Cardiac muscle cell (in vitro differentiated cells and primary cell): ENCODE measurements at regions not wholly inside any gene's neighbourhood (a gene's known extent, or its start where the extent isn't known, plus 50 kb on each side); places are given as distances from the start of the nearest gene placed in this dataset.
"Not testable (repeated sequence)": the region's sequence is repeated elsewhere in the genome, so short reads cannot be mapped to it uniquely, and the experiment has no call there.

Source experiments
- DNase-seq, 2 donors: peaks; one replicate each; pipeline versions ENCODE4 v3.0.0 to v3.0.0-alpha.2; 2010 to 2017; ENCODE audit warnings: low read depth in 1 of 2, low spot score in 1 of 2
- H3K27ac ChIP-seq: fragments of 200-600 bp; sonication (generic); 2 replicates; pipeline ENCODE4 v1.5.1; 2016
- H3K27me3 ChIP-seq: fragments of 200-600 bp; sonication (generic); 2 replicates; pipeline ENCODE4 v1.6.0; 2016; ENCODE audit warnings: control low read depth
- H3K36me3 ChIP-seq: fragments of 200-600 bp; sonication (generic); 2 replicates; pipeline ENCODE4 v1.5.1; 2016; ENCODE audit warnings: control low read depth
- H3K4me1 ChIP-seq: fragments of 200-600 bp; sonication (generic); 2 replicates; pipeline ENCODE4 v1.8.1; 2017; ENCODE audit warnings: low read depth, mild to moderate bottlenecking, mixed run types
- H3K4me3 ChIP-seq: fragments of 200-600 bp; sonication (generic); 2 replicates; pipeline ENCODE4 v1.5.1; 2016; ENCODE audit warnings: mild to moderate bottlenecking
- H3K9me3 ChIP-seq: fragments of 200-600 bp; sonication (generic); 2 replicates; pipeline ENCODE4 v1.5.1; 2017; ENCODE audit warnings: low read depth, mild to moderate bottlenecking, control low read depth
- CTCF ChIP-seq: IDR thresholded peaks from 2 replicates; pipeline ENCODE4 v1.5.1; 2012; ENCODE audit warnings: low read depth, mild to moderate bottlenecking, low read length

- no peak for TF ChIP-seq CTCF
- DNase-seq, result no peak
- Histone ChIP-seq H3K4me3 (no peak overlapping the region), H3K27me3 (no peaks in the 10 kb centered on the region), H3K36me3 (no peaks in the 10 kb centered on the region), H3K27ac (no peak overlapping the region), H3K4me1 (no peaks in the 10 kb centered on the region), H3K9me3 (no peaks in the 10 kb centered on the region)
Measured at GRCh38 chr18:78798402-78799175, 181.0 kb upstream of the SALL3 start.

GRCh38 chr18:78799382-78800089 is 180.1 kb upstream of the SALL3 start:
- DNase-seq, result no peak
- Histone ChIP-seq H3K9me3 (no peaks in the 10 kb centered on the region), H3K4me1 (no peaks in the 10 kb centered on the region), H3K27ac (no peak overlapping the region), H3K4me3 (no peak overlapping the region), H3K36me3 (no peaks in the 10 kb centered on the region), H3K27me3 (no peaks in the 10 kb centered on the region)
- no peak for TF ChIP-seq CTCF

GRCh38 chr18:78800102-78800851 is 179.3 kb upstream of the SALL3 start:
- not testable (repeated sequence) for DNase-seq, H3K4me3 ChIP-seq, H3K36me3 ChIP-seq, H3K9me3 ChIP-seq, H3K27ac ChIP-seq, H3K27me3 ChIP-seq, H3K4me1 ChIP-seq

- no peak for TF ChIP-seq CTCF
- Histone ChIP-seq H3K9me3 (no peaks in the 10 kb centered on the region), H3K36me3 (no peaks in the 10 kb centered on the region), H3K4me1 (no peaks in the 10 kb centered on the region), H3K27me3 (no peaks in the 10 kb centered on the region), H3K4me3 (no peak overlapping the region), H3K27ac (no peak overlapping the region)
- no peak for DNase-seq
Measured at GRCh38 chr18:78801011-78801410, 178.6 kb upstream of the SALL3 start.

GRCh38 chr18:78803104-78803503 is 176.5 kb upstream of the SALL3 start:
- Histone ChIP-seq H3K27ac (no peak overlapping the region), H3K36me3 (no peaks in the 10 kb centered on the region), H3K27me3 (no peaks in the 10 kb centered on the region), H3K4me1 (no peaks in the 10 kb centered on the region), H3K9me3 (no peaks in the 10 kb centered on the region), H3K4me3 (no peak overlapping the region)
- no peak for TF ChIP-seq CTCF
- DNase-seq, result no peak
